ENCODE measurements at regions not wholly inside any gene's neighbourhood (a gene's known extent, or its start where the extent isn't known, plus 50 kb on each side); places are given as distances from the start of the nearest gene placed in this dataset.
"Not testable (repeated sequence)": the region's sequence is repeated elsewhere in the genome, so short reads cannot be mapped to it uniquely, and the experiment has no call there.

DNA sequence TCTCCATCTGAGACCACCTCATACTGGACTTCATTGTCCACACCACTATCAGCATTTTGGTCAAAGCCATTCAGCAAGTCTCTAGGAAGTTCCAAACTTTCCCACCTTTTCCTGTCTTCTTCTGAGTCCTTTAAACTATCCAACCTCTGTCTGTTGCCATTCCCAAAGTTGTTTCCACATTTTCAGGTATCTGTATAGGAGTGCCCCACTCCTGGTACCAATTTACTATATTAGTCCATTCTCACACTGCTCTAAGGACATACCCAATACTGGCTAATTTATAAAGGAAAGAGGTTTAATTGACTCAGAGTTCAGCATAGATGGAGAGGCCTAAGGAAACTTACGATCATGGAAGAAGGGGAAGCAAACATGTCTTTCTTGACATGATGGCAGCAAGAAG is 292.2 kb upstream of the ATXN7L3B start:
- Histone ChIP-seq H3K4me3 (ENCODE audit: insufficient read length, low read depth) (no peak overlapping the region), H3K36me3 (ENCODE audit: insufficient read depth, insufficient read length, low read length) (no peaks in the 10 kb centered on the region), H3K27me3 (ENCODE audit: insufficient read depth, insufficient read length) (no peaks in the 10 kb centered on the region), H3K9me3 (ENCODE audit: insufficient read depth, low read length) (no peaks in the 10 kb centered on the region), H3K9ac (ENCODE audit: insufficient read length, low read depth) (no peak overlapping the region), H3K4me1 (ENCODE audit: insufficient read depth, insufficient read length) (no peaks in the 10 kb centered on the region)
- DNase-seq (ENCODE audit: low read depth, low spot score), result no peak
- no peak for TF ChIP-seq ZNF274 (IDR thresholded peaks at IDR 0.05; ENCODE audit: low read depth, low read length)
- TF ChIP-seq YY1 (IDR thresholded peaks at IDR 0.05; ENCODE audit: insufficient read depth, insufficient read length), result no peak
- no peak for TF ChIP-seq SUZ12 (IDR thresholded peaks at IDR 0.05; ENCODE audit: extremely low read depth, insufficient read depth, insufficient read length)

GRCh38 chr12:74250891-74251290 is 286.7 kb upstream of the ATXN7L3B start:
- Histone ChIP-seq H3K9ac (ENCODE audit: insufficient read length, low read depth) (no peak overlapping the region), H3K4me1 (ENCODE audit: insufficient read depth, insufficient read length) (no peaks in the 10 kb centered on the region), H3K4me3 (ENCODE audit: insufficient read length, low read depth) (no peak overlapping the region), H3K9me3 (ENCODE audit: insufficient read depth, low read length) (peaks cover 26% of the 10 kb centered on the region), H3K36me3 (ENCODE audit: insufficient read depth, insufficient read length, low read length) (no peaks in the 10 kb centered on the region), H3K27me3 (ENCODE audit: insufficient read depth, insufficient read length) (no peaks in the 10 kb centered on the region)
- DNase-seq (ENCODE audit: low read depth, low spot score), result no peak
- TF ChIP-seq ZNF274 (IDR thresholded peaks at IDR 0.05; ENCODE audit: low read depth, low read length) (no peak), SUZ12 (IDR thresholded peaks at IDR 0.05; ENCODE audit: extremely low read depth, insufficient read depth, insufficient read length) (no peak), YY1 (IDR thresholded peaks at IDR 0.05; ENCODE audit: insufficient read depth, insufficient read length) (no peak)

DNA sequence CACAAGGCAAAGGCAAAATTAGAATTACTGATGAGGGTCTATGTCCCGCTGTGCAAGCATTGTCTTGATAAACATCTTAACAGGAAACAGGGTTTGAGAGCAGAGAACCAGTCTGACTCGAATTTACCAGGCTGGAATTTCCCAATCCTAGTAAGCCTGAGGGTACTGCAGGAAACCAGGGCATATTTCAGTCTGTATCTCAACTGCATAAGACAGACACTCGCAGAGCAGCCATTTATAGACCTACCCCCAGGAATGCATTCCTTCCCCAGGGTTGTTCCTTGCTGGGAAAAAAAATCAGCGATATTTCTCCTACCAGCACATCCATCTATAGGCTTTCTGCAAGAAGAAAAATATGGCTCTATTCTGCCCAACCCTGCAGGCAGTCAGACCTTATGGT is 283.8 kb upstream of the ATXN7L3B start:
- not testable (repeated sequence) for DNase-seq (ENCODE audit: low read depth, low spot score); H3K9ac ChIP-seq (ENCODE audit: insufficient read length, low read depth); H3K4me3 ChIP-seq (ENCODE audit: insufficient read length, low read depth); H3K4me1 ChIP-seq (ENCODE audit: insufficient read depth, insufficient read length); H3K36me3 ChIP-seq (ENCODE audit: insufficient read depth, insufficient read length, low read length); H3K27me3 ChIP-seq (ENCODE audit: insufficient read depth, insufficient read length)
- H3K9me3 ChIP-seq (ENCODE audit: insufficient read depth, low read length), result peaks cover 26% of the 10 kb centered on the region

DNA sequence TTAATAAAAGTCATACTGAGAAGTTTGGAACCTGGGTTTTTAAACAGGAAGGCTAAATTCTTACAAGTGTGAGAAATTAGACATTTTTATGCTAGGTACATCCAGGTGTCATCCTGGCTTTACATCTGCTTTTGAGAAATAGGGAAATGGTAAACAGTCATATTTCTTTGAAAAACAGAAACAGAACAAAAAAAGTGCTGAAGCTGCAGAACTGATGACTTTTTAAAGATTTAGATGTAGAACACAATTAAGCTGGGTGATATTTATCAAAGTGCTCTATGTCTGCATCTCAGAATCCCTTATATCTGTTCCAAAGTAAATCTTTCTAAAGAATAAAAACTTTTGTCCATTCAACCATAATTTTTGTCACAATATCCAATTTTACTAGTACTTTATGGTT is 282.9 kb upstream of the ATXN7L3B start:
- Histone ChIP-seq H3K9ac (ENCODE audit: insufficient read length, low read depth) (no peak overlapping the region), H3K4me3 (ENCODE audit: insufficient read length, low read depth) (no peak overlapping the region), H3K27me3 (ENCODE audit: insufficient read depth, insufficient read length) (no peaks in the 10 kb centered on the region), H3K4me1 (ENCODE audit: insufficient read depth, insufficient read length) (no peaks in the 10 kb centered on the region), H3K9me3 (ENCODE audit: insufficient read depth, low read length) (peaks cover 26% of the 10 kb centered on the region), H3K36me3 (ENCODE audit: insufficient read depth, insufficient read length, low read length) (no peaks in the 10 kb centered on the region)
- TF ChIP-seq YY1 (IDR thresholded peaks at IDR 0.05; ENCODE audit: insufficient read depth, insufficient read length) (no peak), ZNF274 (IDR thresholded peaks at IDR 0.05; ENCODE audit: low read depth, low read length) (no peak), SUZ12 (IDR thresholded peaks at IDR 0.05; ENCODE audit: extremely low read depth, insufficient read depth, insufficient read length) (no peak)
- no peak for DNase-seq (ENCODE audit: low read depth, low spot score)

- no peaks in the 10 kb centered on the region for H3K4me1 ChIP-seq (ENCODE audit: insufficient read depth, insufficient read length)
- H3K36me3 ChIP-seq (ENCODE audit: insufficient read depth, insufficient read length, low read length), result no peaks in the 10 kb centered on the region
- no peak for DNase-seq (ENCODE audit: low read depth, low spot score)
- TF ChIP-seq SUZ12 (IDR thresholded peaks at IDR 0.05; ENCODE audit: extremely low read depth, insufficient read depth, insufficient read length), result no peak
- TF ChIP-seq ZNF274 (IDR thresholded peaks at IDR 0.05; ENCODE audit: low read depth, low read length), result no peak
- no peak for TF ChIP-seq YY1 (IDR thresholded peaks at IDR 0.05; ENCODE audit: insufficient read depth, insufficient read length)
- peaks cover 7% of the 10 kb centered on the region; the same call in 1 of the 2 replicates for H3K9me3 ChIP-seq (ENCODE audit: insufficient read depth, low read length)
- H3K9ac ChIP-seq (ENCODE audit: insufficient read length, low read depth), result no peak overlapping the region
- no peaks in the 10 kb centered on the region for H3K27me3 ChIP-seq (ENCODE audit: insufficient read depth, insufficient read length)
- no peak overlapping the region for H3K4me3 ChIP-seq (ENCODE audit: insufficient read length, low read depth)
Measured at GRCh38 chr12:74259199-74259598, 278.4 kb upstream of the ATXN7L3B start.

DNA sequence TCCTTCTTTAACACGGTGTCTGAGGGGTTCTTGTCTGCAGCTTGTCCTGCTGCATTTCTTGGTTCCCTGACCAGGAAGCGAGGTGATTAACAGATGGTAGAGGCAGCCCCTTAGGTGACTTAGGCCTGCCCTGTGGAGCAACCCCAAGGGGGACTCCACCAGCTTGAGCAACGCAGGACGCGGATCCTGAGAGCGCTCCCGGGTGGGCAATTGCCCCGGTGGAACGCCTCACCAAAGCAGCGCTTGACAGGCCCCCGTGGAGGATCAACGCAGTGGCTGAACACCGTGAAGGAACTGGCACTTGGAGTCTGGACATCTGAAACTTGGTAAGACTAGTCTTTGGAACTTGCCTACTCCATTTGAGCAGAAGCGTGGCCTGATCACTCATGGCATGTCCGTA is 272.9 kb upstream of the ATXN7L3B start:
- Histone ChIP-seq H3K9me3 (ENCODE audit: insufficient read depth, low read length) (peaks cover 5% of the 10 kb centered on the region), H3K4me3 (ENCODE audit: insufficient read length, low read depth) (no peak overlapping the region), H3K36me3 (ENCODE audit: insufficient read depth, insufficient read length, low read length) (no peaks in the 10 kb centered on the region), H3K9ac (ENCODE audit: insufficient read length, low read depth) (no peak overlapping the region), H3K27me3 (ENCODE audit: insufficient read depth, insufficient read length) (no peaks in the 10 kb centered on the region), H3K4me1 (ENCODE audit: insufficient read depth, insufficient read length) (no peaks in the 10 kb centered on the region)
- DNase-seq (ENCODE audit: low read depth, low spot score), result no peak
- no peak for TF ChIP-seq YY1 (IDR thresholded peaks at IDR 0.05; ENCODE audit: insufficient read depth, insufficient read length)
- TF ChIP-seq ZNF274 (IDR thresholded peaks at IDR 0.05; ENCODE audit: low read depth, low read length), result no peak
- no peak for TF ChIP-seq SUZ12 (IDR thresholded peaks at IDR 0.05; ENCODE audit: extremely low read depth, insufficient read depth, insufficient read length)

GRCh38 chr12:74269355-74269754 is 268.3 kb upstream of the ATXN7L3B start:
- H3K36me3 ChIP-seq (ENCODE audit: insufficient read depth, insufficient read length, low read length); H3K9me3 ChIP-seq (ENCODE audit: insufficient read depth, low read length); H3K9ac ChIP-seq (ENCODE audit: insufficient read length, low read depth); DNase-seq (ENCODE audit: low read depth, low spot score); H3K4me3 ChIP-seq (ENCODE audit: insufficient read length, low read depth); H3K27me3 ChIP-seq (ENCODE audit: insufficient read depth, insufficient read length); H3K4me1 ChIP-seq (ENCODE audit: insufficient read depth, insufficient read length): not testable (repeated sequence)

DNA sequence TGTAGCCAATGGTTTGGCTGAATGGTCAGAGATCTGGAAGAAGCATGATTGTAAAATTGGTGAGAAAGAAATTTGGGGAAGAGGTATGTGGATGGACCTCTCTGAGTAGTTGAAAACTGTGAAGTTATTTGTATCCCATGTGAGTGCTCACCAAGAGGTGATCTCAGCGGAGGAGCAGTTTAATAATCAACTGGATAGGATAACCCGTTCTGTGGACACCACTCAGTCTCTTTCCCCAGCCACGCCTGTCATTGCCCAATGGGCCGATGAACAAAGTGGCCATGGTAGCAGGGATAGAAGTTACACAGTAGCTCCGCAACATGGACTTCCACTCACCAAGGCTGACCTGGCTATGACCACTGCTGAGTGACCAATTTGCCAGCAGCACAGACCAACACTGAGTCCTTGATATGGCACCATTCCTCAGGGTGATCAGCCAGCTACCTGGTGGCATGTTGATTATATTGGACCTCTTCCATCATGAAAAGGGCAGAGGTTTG is 257.4 kb upstream of the ATXN7L3B start:
- H3K4me1 ChIP-seq (ENCODE audit: insufficient read depth, insufficient read length), result no peaks in the 10 kb centered on the region
- no peaks in the 10 kb centered on the region for H3K27me3 ChIP-seq (ENCODE audit: insufficient read depth, insufficient read length)
- no peak overlapping the region for H3K9ac ChIP-seq (ENCODE audit: insufficient read length, low read depth)
- no peak for DNase-seq (ENCODE audit: low read depth, low spot score)
- no peak overlapping the region for H3K4me3 ChIP-seq (ENCODE audit: insufficient read length, low read depth)
- no peaks in the 10 kb centered on the region for H3K36me3 ChIP-seq (ENCODE audit: insufficient read depth, insufficient read length, low read length)
- peaks cover 27% of the 10 kb centered on the region for H3K9me3 ChIP-seq (ENCODE audit: insufficient read depth, low read length)
- no peak for TF ChIP-seq SUZ12 (IDR thresholded peaks at IDR 0.05; ENCODE audit: extremely low read depth, insufficient read depth, insufficient read length)
- TF ChIP-seq YY1 (IDR thresholded peaks at IDR 0.05; ENCODE audit: insufficient read depth, insufficient read length), result no peak
- no peak for TF ChIP-seq ZNF274 (IDR thresholded peaks at IDR 0.05; ENCODE audit: low read depth, low read length)

GRCh38 chr12:74281401-74282180 is 256.0 kb upstream of the ATXN7L3B start:
- not testable (repeated sequence) for H3K9ac ChIP-seq (ENCODE audit: insufficient read length, low read depth); H3K36me3 ChIP-seq (ENCODE audit: insufficient read depth, insufficient read length, low read length); H3K27me3 ChIP-seq (ENCODE audit: insufficient read depth, insufficient read length); H3K4me3 ChIP-seq (ENCODE audit: insufficient read length, low read depth); DNase-seq (ENCODE audit: low read depth, low spot score); H3K4me1 ChIP-seq (ENCODE audit: insufficient read depth, insufficient read length)
- H3K9me3 ChIP-seq (ENCODE audit: insufficient read depth, low read length), result peaks cover 22% of the 10 kb centered on the region
